Keratinocyte (primary cell): ENCODE measurements at regions not wholly inside any gene's neighbourhood (a gene's known extent, or its start where the extent isn't known, plus 50 kb on each side); places are given as distances from the start of the nearest gene placed in this dataset.

Experiments used
- DNase-seq: peaks from one replicate; pipeline ENCODE4 v3.0.0-alpha.2; 2011; ENCODE audit warnings: low read depth, missing footprints, low spot score
- FAIRE-seq: peaks from 2 replicates; lab custom pipeline; 2011; peaks lifted over from hg19 to GRCh38; lab: Jason Lieb, UNC
- H2AFZ ChIP-seq: 2 replicates; pipeline ENCODE4 v1.6.0; 2012; ENCODE audit warnings: low read length, control low read depth, inconsistent platforms; ENCODE audit not compliant: control insufficient read depth
- H3K27ac ChIP-seq: 2 replicates; pipeline ENCODE4 v1.5.1; 2011; ENCODE audit warnings: low read length; ENCODE audit not compliant: control insufficient read depth, insufficient read depth
- H3K27me3 ChIP-seq: 3 replicates; pipeline ENCODE4 v1.6.0; 2011; ENCODE audit warnings: low read length; ENCODE audit not compliant: control insufficient read depth, insufficient read depth; ENCODE audit errors: extremely low read depth
- H3K36me3 ChIP-seq, 2 experiments: 2 replicates in 1 of 2; 3 replicates in 1 of 2; pipeline ENCODE4 v1.5.1; 2011; ENCODE audit warnings: low read length in 2 of 2, mild to moderate bottlenecking in 1 of 2; ENCODE audit not compliant: control insufficient read depth in 2 of 2, insufficient read depth in 2 of 2; ENCODE audit errors: extremely low read depth in 1 of 2
- H3K4me1 ChIP-seq: 3 replicates; pipeline ENCODE4 v1.5.1; 2011; ENCODE audit warnings: low read length; ENCODE audit not compliant: control insufficient read depth, insufficient read depth; ENCODE audit errors: extremely low read depth
- H3K4me2 ChIP-seq: 3 replicates; pipeline ENCODE4 v1.6.0; 2011; ENCODE audit warnings: low read depth, low read length; ENCODE audit not compliant: control insufficient read depth, insufficient read depth; ENCODE audit errors: extremely low read depth
- H3K4me3 ChIP-seq, 3 experiments: fragments of 200-600 bp in 1 of 3; sonication (generic) in 1 of 3; 2 replicates in 2 of 3; 3 replicates in 1 of 3; pipeline ENCODE4 v1.5.1; 2011 to 2016; ENCODE audit warnings: low read length in 3 of 3, mild to moderate bottlenecking in 3 of 3, control low read depth in 2 of 3, inconsistent platforms in 1 of 3, low read depth in 1 of 3, mixed read lengths in 1 of 3, mixed run types in 1 of 3, moderate library complexity in 1 of 3; ENCODE audit not compliant: control insufficient read depth in 2 of 3, insufficient read depth in 2 of 3; ENCODE audit errors: extremely low read depth in 1 of 3
- H3K79me2 ChIP-seq: 2 replicates; pipeline ENCODE4 v1.6.0; 2012; ENCODE audit warnings: low read length; ENCODE audit not compliant: control insufficient read depth, insufficient read depth
- H3K9ac ChIP-seq: 3 replicates; pipeline ENCODE4 v1.6.0; 2011; ENCODE audit warnings: low read length; ENCODE audit not compliant: control insufficient read depth, insufficient read depth; ENCODE audit errors: extremely low read depth
- H3K9me1 ChIP-seq: 3 replicates; pipeline ENCODE4 v1.6.0; 2011; ENCODE audit warnings: low read length; ENCODE audit not compliant: control insufficient read depth, insufficient read depth; ENCODE audit errors: extremely low read depth
- H3K9me3 ChIP-seq: 2 replicates; pipeline ENCODE4 v1.5.1; 2012; ENCODE audit warnings: low read depth, low read length; ENCODE audit not compliant: control insufficient read depth
- H4K20me1 ChIP-seq: 3 replicates; pipeline ENCODE4 v1.6.0; 2011; ENCODE audit warnings: low read length; ENCODE audit not compliant: control insufficient read depth, insufficient read depth; ENCODE audit errors: extremely low read depth
- EZH2 ChIP-seq: IDR thresholded peaks from one replicate; pipeline ENCODE4 v1.6.1; 2012; ENCODE audit warnings: inconsistent platforms, mild to moderate bottlenecking, low read length, moderate library complexity
- dilution Hi-C: fragments of 300-500 bp; cut with MboI; formaldehyde crosslinking; loops from one replicate; pipeline ENCODE4 v1.7.0; 2020; ENCODE audit warnings: low sequenced_read_pairs; ENCODE audit not compliant: extremely low pct_ligation_motif_present
- TF ChIP-seq, protein P1 (sequence below), 3 experiments: IDR thresholded peaks in 1 of 3; conservative IDR thresholded peaks in 1 of 3; optimal IDR thresholded peaks in 1 of 3; 2 replicates in 2 of 3; 3 replicates in 1 of 3; pipeline versions ENCODE3 to v1.5.1; 2011; ENCODE audit warnings: low read length in 3 of 3, mild to moderate bottlenecking in 3 of 3, moderate library complexity in 2 of 3, control low read depth in 1 of 3, inconsistent platforms in 1 of 3; ENCODE audit not compliant: insufficient read depth in 2 of 3; ENCODE audit errors: extremely low read depth in 1 of 3

- dilution Hi-C loops: no loop called here
- no peak for FAIRE-seq
- H3K9me3 ChIP-seq: no peaks in the 10 kb centered on the region
These were observed 144.8 kb upstream of the TACR1 start for GRCh38 chr2:75344146-75344545.

GRCh38 chr2:75342504-75343175, 143.3 kb upstream of the TACR1 start:
- Histone ChIP-seq H2AFZ (no peak overlapping the region), H3K79me2 (no peaks in the 10 kb centered on the region), H3K4me2 (no peak overlapping the region), H3K27ac (no peak overlapping the region), H3K27me3 (no peaks in the 10 kb centered on the region), H4K20me1 (no peaks in the 10 kb centered on the region), H3K4me3 (no peak overlapping the region), H3K9ac (no peak overlapping the region), H3K36me3 (no peaks in the 10 kb centered on the region), H3K9me1 (no peaks in the 10 kb centered on the region), H3K4me1 (no peaks in the 10 kb centered on the region), H3K9me3 (no peaks in the 10 kb centered on the region)
- dilution Hi-C loops: no loop called here
- TF ChIP-seq, protein P1, sequence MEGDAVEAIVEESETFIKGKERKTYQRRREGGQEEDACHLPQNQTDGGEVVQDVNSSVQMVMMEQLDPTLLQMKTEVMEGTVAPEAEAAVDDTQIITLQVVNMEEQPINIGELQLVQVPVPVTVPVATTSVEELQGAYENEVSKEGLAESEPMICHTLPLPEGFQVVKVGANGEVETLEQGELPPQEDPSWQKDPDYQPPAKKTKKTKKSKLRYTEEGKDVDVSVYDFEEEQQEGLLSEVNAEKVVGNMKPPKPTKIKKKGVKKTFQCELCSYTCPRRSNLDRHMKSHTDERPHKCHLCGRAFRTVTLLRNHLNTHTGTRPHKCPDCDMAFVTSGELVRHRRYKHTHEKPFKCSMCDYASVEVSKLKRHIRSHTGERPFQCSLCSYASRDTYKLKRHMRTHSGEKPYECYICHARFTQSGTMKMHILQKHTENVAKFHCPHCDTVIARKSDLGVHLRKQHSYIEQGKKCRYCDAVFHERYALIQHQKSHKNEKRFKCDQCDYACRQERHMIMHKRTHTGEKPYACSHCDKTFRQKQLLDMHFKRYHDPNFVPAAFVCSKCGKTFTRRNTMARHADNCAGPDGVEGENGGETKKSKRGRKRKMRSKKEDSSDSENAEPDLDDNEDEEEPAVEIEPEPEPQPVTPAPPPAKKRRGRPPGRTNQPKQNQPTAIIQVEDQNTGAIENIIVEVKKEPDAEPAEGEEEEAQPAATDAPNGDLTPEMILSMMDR (optimal IDR thresholded peaks at IDR 0.05 in 1 of 3, IDR thresholded peaks at IDR 0.05 in 1 of 3, conservative IDR thresholded peaks at IDR 0.05 in 1 of 3; ENCODE audit: extremely low read depth in 1 of 3, insufficient read depth in 2 of 3, low read length in 3 of 3): no peak
- TF ChIP-seq EZH2: no peak
- no peak for FAIRE-seq
- no peak for DNase-seq

More at GRCh38 chr2:75344146-75344545, 144.8 kb upstream of the TACR1 start:
- Histone ChIP-seq H3K27ac (no peak overlapping the region), H3K79me2 (no peaks in the 10 kb centered on the region), H4K20me1 (no peaks in the 10 kb centered on the region), H3K4me2 (no peak overlapping the region), H3K4me3 (no peak overlapping the region), H2AFZ (no peak overlapping the region), H3K4me1 (no peaks in the 10 kb centered on the region), H3K36me3 (no peaks in the 10 kb centered on the region), H3K9me1 (no peaks in the 10 kb centered on the region), H3K9ac (no peak overlapping the region), H3K27me3 (no peaks in the 10 kb centered on the region)
- no peak for DNase-seq
- TF ChIP-seq, protein P1 (optimal IDR thresholded peaks at IDR 0.05 in 1 of 3, IDR thresholded peaks at IDR 0.05 in 1 of 3, conservative IDR thresholded peaks at IDR 0.05 in 1 of 3; ENCODE audit: extremely low read depth in 1 of 3, insufficient read depth in 2 of 3, low read length in 3 of 3): no peak
- no peak for TF ChIP-seq EZH2
